ENCODE measurements at regions not wholly inside any gene's neighbourhood (a gene's known extent, or its start where the extent isn't known, plus 50 kb on each side); places are given as distances from the start of the nearest gene placed in this dataset.
"Not testable (repeated sequence)": the region's sequence is repeated elsewhere in the genome, so short reads cannot be mapped to it uniquely, and the experiment has no call there.

DNA sequence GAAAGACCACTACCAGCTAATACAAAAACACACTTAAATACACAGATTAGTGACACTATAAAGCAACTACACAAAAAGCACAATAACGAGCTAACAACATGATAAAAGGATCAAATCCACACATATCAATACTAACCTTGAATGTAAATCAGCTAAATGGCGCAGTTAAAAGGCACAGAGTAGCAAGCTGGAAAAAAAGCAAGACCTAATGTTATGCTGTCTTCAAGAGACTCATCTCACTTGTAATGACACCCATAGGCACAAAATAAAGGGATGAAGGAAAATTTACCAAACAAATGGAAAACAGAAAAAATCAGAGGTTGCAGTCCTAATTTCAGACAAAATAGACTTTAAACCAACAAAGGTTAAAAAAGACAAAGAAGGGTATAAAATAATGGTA, 86.3 kb downstream of the NUS1 start:
- no peak for DNase-seq

DNA sequence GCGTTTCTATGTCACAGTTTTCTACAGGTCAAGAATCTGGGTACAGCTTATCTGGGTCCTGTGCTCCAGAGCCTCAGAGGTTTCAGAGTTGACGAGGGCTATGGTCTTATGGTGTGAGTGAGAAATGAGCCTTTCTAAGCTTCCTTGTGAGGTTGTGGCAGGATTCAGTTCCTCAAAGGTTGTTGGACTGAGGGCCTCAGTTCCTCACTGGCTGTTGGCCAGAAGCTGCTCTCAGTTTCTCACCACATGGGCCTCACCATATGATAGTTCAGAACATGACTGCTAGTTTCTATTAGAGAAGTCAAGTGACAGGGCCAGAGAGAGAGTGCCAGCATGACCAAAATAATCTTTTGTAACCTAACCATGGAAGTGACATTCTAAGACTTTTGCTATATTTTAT, 96.1 kb downstream of the NUS1 start:
- no peak for DNase-seq

DNA sequence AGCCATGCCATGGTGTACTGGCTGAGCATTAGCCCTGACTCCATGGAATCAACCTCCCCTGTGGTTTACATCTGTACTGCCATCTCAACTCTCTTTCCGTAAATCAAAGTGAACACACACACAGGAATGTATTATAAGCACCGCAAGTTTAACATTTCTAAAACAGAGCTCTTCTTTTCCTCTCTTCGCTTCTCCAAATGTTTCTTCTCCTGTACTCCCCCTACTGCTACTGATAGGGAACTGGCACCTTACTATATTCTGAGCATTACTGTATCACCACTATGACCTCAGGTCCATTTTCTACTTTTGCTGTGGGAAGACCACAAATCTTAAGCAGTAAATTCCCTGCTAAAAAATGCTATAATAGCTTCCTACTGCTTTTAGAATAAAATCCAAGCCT, 101.2 kb downstream of the NUS1 start:
- DNase-seq = peak in 1 of 2 experiments; percentile 3

DNA sequence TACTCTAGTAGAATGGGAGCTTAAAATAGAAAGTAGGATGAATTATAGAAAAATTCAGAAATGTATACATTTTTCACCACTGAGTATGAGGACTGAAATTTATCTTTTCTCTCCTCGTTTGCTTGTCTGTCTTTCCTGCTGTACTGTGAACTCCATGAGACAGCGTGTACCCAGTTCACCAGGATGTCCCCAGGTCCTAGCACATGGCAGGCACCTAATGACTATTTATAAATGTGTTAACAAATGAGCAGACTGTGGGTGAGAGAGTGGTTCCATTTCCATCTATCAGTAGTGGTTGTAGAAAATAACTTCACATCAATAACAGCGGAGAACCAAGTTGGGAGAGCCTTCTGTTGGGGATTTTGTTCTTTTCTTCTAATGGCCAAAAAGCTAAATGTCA, 106.3 kb downstream of the NUS1 start:
- DNase-seq = no peak

DNA sequence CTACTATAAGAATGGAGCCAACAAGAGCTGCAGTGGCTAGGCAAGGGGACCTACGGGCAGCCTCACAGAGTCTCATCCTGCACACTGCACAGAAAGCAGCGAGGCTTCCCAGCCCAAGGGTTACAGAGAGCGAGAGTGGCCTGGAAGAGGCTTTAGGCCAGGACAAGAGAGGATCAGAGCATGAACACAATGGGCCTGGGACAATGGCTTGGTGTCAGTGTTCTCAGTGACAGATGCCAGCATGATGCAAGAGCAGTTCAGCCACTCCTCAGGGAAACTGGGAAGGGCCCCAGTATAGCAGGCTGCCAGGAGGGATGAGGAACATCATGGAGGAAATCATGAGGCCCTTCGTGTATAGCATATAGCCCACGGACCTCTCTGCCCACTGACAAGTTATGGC, 108.0 kb downstream of the NUS1 start:
- DNase-seq = no peak

DNA sequence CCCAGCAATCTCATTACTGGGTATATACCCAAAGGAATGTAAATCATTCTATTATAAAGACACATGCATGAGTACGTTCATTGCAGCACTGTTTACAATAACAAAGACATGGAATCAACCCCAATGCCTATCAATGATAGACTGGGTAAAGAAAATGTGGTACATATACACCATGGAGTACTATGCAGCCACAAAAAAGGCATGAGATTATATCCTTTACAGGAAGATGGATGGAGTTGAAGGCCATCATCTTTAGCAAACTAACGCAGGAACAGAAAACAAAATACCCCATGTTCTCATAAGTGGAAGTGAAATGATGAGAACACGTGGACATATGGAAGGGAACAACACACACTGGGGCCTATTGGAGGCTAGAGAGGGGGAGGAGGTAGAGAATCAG, 115.7 kb downstream of the NUS1 start:
- DNase-seq = no peak

DNA sequence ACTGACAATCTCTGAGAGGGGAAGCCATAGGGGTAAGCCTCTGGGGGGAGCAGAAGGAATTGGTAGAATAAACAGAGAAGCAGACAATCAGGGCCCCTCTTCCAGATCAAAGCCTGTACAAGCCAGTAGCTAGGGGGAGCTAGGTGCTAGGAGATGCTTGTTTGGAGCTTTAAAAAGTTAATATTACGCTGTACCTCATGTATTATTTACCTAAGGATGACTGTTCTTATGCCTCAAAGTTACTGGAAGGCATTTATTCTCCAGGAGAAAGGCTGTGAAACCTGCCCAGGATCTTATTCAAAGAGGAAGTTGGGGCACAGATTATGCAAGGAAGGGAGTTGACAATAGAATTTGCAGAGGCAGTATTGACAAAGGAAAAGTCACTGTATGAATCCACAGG, 111.8 kb upstream of the SLC35F1 start:
- DNase-seq = no peak

DNA sequence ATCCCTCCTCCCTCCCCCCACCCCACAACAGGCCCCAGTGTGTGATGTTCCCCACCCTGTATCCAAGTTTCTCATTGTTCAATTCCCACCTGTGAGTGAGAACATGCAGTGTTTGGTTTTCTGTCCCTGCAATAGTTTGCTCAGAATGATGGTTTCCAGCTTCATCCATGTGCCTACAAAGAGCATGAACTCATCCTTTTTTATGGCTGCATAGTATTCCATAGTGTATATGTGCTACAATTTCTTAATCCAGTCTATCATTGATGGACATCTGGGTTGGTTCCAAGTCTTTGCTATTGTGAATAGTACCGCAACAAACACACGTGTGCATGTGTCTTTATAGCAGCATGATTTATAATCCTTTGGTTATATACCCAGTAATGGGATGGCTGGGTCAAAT, 108.2 kb upstream of the SLC35F1 start:
- DNase-seq = not testable (repeated sequence)

DNA sequence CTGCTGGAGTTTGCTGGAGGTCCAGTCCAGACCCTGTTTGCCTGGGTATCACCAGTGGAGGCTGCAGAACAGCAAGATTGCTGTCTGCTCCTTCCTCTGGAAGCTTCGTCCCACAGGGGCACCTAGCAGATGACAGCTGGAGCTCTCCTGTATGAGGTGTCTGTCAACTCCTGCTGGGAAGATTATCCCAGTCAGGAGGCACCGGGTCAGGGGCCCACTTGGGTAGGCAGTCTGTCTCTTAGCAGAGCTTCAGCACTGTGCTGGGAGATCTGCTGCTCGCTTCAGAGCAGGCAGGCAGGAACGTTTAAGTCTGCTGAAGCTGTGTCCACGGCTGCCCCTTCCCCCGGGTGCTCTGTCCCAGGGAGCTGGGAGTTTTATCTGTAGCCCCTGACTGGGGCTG, 96.8 kb upstream of the SLC35F1 start:
- no peak for DNase-seq

DNA sequence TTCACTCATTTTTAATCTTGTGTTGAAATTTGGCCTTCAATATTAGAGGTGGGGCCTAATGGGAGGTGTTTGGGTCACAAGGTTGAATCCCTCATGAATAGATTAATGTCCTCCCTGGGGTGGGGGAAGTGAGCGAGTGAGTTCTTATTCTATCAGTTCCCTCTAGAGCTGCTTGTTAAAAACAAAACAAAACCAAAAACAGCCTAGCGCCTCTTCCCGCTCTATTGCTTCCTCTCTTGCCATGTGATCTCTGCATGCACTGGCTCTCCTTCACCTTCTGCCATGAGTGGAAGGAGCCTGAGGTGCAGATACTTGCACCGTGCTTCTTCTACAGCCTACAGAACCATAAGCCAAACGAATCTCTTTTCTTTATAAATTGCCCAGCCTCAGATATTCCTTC, 89.6 kb upstream of the SLC35F1 start:
- DNase-seq = no peak

DNA sequence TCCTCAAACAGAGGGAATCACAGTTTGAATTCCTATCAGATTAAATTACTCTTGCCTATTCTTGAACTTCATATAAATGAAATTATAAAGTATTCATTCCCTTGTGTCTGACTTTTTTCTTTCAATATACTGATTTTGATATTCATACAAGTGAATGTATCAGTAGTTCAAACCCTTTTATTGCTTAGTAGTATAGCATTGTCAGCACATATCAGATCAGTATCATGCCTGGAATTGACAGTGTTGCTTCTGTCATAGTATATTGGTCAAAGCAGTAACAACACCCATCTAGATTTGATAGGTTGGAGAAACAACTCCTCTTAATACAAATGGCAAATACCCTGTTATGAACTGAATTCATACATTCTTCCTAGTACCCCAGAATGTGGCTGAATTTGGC, 89.1 kb upstream of the SLC35F1 start:
- DNase-seq = no peak

DNA sequence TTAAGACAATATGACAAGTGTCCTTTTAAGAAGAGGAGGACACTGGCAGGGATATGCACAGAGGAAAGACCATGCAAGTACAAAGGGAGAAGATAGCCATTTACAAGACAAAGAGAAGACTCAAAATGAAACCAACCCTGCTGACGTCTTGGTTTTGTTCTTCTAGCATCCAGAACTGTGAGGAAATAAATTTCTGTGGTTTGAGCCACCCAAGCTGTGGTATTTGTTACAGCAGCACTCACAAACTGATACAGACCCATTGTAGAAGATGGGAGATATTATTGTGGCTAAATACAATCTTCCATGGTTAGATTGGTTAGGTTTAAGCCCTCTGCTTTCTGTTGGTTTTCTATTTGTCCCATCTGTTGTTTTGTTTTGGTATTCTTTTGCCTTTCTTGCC, 88.6 kb upstream of the SLC35F1 start:
- DNase-seq = no peak

DNA sequence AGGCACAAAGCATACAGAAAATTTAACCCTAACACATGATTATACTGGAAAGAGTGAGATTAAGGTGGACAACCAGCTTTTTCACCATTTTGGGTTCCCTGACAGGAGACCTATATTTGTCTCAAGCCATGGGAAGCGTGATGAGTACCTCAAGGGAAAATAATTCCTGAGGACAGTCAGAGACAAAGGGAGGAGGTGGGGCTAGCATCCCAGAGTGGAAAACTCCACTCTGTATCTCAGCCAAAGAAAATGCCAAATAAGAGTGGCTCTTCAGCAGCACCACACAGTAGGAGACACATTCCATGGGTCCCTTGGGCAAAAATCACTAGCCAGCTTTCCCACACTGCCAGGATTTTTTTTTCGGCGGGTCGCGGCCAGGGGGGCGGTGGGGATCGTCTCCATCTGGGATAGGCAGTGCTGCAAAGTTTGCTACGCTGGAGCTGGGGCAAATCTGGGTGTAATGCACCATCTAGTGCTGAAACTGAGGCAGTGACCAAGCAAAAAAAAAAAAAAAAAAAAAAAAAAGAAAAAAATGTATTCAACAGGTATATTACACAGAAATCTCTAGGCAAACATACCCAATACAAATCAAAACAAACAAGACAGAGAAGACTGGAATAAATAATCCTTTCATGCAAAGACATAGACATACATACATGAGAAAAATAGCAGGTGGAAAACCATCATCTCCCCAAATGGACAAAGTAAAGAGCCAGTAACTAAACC, 77.3 kb upstream of the SLC35F1 start:
- peak in 1 of 2 experiments; percentile 25 for DNase-seq

DNA sequence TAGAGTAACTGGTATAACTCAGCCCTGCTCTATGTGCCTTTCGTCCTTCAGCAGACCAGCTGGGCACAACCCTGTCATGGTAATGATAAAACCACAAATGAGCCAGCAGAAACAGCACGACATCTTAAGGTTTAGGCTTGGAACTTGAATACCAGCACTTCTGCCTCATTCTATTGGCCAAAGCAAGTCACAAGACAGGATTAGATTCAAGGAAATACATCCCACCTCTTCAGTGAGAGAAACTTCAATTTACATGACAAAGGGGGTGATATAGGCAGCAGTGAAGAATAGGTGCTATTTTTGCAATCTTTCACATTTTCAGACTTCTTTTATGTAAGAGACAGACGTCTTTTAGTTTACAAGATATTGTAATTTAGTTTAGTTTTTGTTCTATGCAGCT, 69.8 kb upstream of the SLC35F1 start:
- no peak for DNase-seq

DNA sequence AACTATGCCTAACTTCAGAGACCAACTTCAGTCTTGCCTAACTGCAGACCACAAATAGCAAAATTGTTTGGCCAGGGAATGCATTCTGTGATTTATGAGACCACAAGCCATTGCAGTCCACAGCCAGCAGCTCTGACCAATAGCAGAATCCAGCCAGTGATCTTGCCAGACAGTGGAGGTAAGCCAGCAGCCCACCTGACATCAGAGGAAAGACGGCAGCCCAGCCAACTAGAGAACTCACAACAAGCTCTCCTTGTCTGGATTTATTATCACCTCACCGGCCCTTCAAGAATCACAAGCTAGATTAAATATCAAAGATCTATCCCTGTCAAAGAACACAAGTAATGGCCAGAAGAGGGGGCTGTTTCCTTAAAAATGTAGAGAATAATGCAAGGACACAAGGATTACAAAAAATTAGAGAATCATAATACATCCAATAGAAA, 66.5 kb upstream of the SLC35F1 start:
- DNase-seq = peak; percentile 11 to 38

DNA sequence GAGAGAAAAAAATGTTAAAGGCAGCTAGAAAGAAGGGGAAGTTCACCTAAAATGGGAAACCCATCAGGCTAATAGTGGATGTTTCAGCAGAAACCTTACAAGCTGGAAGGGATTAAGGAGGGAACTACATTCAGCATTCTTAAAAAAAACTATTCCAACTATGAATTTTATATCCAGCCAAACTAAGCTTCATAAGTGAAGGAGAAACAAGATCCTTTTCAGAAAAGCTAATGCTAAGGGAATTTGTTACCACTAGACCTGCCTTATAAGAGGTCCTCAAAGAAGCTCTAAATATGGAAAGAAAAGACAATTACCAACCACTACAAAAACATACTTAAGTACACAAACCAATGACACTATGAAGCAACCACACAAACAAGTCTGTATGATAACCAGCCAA, 59.2 kb upstream of the SLC35F1 start:
- DNase-seq = no peak

DNA sequence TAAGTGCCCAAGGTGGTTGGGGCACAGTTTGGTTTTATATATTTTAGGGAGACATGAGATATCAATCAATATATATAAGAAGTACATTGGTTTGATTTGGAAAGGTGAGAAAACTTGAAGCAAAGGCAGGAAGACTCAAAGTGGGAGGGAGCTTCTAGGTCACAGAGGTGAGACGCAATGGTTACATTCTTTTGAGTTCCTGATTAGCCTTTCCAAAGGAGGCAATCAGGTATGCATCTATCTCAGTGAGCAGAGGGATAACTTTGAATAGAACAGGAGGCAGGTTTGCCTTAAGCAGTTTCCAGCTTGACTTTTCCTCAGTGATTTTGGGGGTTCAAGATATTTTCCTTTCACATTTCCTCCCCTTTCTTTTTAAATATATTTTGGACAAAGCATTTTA, 58.0 kb upstream of the SLC35F1 start:
- DNase-seq = no peak

Measured in SW 1271 (cell line).